Stimulated activated naive CD8-positive, alpha-beta T cell treated with anti-CD3 and anti-CD28 coated beads, Interleukin-15, Interleukin-2, amounts not matched to agents 100 U/mL and 50 U/mL, for 24 hours (primary cell): ENCODE measurements at regions not wholly inside any gene's neighbourhood (a gene's known extent, or its start where the extent isn't known, plus 50 kb on each side); places are given as distances from the start of the nearest gene placed in this dataset.

ENCODE experiments used
- ATAC-seq: fragments of 150-1000 bp; cut with Tn5 transposase; one replicate; pipeline ENCODE4 v1.10.0; 2021
- DNase-seq: peaks from one replicate; pipeline ENCODE4 v3.0.0; 2021

DNA sequence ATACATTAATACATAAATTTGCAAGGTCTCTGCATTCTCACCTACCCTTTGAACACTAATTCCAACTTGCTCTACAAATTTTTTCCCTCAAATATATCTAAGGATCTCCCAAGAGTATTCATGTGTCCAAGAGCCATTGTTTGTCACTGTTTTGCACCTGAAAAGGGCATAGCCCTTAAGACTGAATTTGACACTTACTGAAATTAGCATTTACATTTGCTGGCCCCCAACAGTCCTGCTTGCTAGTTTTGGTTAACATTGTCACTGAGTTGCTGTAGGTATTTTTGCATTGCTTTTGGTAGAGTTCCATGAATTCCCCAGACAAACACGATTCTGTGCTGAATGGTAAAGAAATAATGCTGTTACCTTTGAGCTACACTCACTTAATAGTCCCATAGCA lies 57.3 kb downstream of the KCNA4 start:
- no peak for DNase-seq
- ATAC-seq: no peak

- no peak for ATAC-seq
- DNase-seq: no peak
These were observed 59.4 kb downstream of the KCNA4 start for GRCh38 chr11:29957431-29957830.

DNA sequence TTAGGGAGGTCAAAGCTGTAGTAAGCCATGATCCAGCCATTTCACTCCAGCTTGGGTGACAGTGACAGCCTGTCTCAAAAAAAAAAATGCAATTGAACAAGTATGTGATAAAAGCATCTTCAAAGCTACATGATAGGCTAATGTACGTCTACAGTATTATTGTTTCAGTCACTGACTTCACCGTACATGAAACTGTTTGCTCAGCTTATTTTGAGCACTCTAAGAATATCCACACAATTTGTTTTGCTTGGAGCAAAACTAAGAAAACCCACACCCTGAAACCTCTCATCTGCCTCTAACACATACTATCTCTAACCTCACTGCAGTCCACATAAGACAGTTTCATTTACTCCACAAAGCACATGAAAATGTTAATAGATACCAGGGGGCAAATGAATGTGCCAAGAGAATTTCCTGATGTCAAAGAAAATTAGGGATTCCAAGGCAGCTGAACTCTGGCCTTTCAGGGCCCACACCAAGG lies 60.7 kb downstream of the KCNA4 start:
- DNase-seq (no peak), ATAC-seq (no peak)

DNA sequence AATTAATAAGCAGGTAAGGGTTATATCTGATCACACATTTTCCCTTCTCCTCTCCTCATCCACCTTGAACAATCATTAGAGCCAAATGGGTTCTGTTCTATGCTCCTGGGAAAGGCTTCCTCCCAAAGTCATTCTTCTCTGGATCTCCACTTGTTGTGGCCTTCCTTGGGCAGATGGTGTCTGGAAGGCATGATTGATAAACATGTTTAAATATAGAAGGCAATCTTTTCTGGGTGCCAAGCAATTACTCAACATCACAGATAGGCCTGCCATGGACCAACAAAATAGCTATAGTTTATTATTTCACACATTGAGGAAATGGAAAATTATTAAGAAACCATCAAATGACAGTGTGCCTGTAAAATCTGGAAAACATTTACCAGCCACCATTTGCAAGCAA lies 73.5 kb downstream of the KCNA4 start:
- ATAC-seq (no peak), DNase-seq (no peak)

DNA sequence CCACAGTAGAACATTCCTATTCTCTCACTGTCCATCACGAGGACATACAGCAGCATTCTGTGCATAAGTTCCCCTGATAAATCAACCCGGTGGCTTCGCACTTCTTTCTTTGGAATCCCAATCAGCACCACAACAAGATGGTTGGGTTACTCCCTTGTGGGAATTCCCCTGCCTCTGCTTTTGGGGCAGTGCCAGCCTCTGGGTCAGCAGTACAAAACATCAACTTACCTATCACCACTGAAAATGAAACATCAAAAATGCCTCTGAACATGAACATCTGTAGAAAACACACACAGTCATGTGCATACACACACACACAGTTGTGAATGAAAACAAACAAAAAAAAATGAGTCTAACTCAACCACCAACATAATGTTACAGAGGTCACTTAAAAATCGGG lies 79.3 kb downstream of the KCNA4 start:
- no peak for DNase-seq
- ATAC-seq: no peak

- DNase-seq: no peak
- ATAC-seq: no peak
These were observed 82.7 kb downstream of the KCNA4 start for GRCh38 chr11:29934115-29934638.

DNA sequence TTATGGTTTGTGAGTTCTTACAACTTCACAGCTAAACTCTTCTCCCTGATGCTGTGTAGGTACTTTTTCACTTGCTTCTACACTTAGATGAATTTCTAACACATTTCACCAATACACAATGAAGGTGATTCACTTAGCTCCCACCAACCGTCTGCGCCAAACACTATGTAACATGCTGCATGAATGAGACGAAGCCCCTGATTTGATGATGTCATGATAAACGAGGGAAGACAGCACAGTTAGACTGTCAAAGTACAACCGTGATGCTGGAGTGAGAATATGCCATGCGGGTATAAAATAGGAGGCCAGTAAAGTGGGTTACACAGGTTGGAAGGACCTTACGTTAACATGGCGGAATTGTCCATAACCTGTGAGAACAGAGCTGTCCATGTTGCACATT lies 100.8 kb downstream of the KCNA4 start:
- ATAC-seq (no peak), DNase-seq (no peak)

GRCh38 chr11:29914203-29914930 lies 102.5 kb downstream of the KCNA4 start:
- ATAC-seq (no peak), DNase-seq (no peak)

DNA sequence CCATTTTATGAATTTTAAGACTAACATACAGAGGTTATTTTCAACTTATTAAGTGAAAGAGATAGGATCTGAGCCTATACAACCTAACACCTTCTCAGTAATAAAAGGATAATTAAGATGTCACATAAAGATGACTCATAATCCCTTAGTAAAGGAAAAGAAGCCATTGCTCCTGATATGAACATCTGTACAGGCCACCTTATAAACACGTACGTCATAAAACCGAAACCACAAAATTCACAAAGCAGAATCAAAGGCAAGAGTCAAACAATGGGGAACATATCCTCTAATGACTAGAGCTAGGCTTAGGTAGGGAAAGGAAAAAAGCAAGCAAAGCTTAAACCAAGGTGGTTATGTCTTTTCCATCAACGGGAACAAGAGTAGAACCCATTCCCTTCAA lies 103.5 kb downstream of the KCNA4 start:
- DNase-seq: no peak
- ATAC-seq: no peak

DNA sequence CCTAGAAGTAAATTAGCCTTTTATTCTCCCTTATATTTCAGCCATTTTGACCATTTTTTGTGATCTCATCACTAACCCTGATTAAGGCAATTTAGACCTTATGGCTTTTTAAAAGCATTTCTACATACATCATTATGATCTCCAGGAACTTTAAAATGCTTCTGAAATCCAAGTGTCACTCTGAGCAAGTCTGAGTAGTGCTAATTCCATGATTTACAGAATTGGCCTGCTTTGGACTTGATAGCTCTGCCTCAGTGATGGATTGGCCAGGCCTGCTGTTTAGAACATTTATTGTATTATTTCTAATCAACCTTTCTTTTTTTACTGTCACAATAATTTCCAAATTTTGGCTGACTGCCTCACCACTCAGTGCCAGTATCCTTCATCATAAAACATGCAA lies 116.4 kb downstream of the KCNA4 start:
- no peak for ATAC-seq

DNA sequence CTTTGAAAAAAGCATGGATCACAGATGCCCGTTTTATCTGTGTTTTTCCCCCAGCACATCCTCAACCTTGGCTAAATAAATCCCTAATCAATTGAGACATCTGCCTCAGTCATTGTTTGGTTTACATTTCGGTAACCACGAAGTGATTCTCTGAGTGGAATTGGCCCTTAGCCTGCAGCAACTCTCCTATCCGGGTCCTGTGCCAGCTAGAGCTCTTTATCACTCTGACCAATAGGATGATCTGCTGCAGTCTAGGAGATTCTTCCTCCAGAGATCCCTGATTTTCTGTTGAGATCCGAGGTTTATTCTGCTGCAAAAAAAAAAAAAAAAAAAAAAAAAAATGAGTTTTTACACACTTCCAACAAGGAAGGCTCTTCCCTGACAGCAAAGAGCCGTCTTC lies 137.3 kb downstream of the KCNA4 start:
- DNase-seq (no peak), ATAC-seq (no peak)

More for the DNA sequence above, 116.4 kb downstream of the KCNA4 start:
- DNase-seq: no peak

- no peak for DNase-seq
- ATAC-seq: no peak
These were observed 140.6 kb downstream of the KCNA4 start for GRCh38 chr11:29876192-29876591.

DNA sequence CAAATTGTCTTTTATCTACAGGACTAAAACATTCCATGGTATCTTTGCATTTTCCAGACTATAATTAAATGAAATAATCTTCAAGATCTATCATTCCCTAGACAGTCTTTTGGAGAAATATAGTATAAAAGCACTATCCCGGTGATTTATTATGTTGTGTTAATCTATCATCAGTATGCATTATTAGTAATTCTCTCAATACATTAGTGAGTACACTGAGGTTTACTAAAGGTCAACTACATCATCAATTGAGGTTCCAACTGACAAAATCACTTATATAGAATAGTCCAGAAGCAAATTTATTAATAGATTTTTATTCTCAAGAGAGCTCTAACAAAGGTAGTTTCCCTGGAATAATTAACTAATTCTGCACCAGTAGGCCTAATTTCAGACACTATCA lies 169.6 kb downstream of the KCNA4 start:
- DNase-seq (no peak), ATAC-seq (no peak)

DNA sequence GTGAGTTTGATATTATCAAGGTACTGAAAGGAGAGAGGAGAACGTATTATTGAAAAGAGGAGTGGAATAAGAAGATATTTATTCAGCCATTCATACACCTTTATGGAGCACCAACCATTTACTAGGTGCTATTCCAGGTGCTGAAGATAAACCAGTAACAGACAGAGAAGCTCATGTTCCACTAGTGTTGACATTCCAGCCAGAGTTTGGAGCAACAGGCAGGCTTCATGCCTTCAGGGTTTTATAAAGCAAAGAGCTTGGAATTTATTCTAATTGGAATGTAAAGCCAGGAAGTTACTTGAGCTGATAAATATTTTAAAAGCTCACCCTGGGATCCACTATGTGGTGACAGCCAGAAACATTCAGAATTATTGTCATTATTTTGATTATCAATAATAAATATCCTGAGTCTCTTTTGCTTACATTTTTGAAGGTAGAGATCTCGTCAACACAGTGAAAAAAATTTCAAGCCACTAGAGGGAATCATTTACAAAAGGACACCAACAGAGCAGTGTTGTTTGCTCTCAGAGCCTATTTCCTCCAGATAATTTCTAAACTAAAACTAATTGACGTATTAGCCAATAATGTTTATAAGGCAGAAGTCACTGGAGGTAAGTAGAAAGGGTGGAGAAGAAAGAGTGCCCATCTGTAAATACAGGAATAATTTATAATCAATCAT lies 172.0 kb downstream of the KCNA4 start:
- no peak for ATAC-seq
- no peak for DNase-seq

DNA sequence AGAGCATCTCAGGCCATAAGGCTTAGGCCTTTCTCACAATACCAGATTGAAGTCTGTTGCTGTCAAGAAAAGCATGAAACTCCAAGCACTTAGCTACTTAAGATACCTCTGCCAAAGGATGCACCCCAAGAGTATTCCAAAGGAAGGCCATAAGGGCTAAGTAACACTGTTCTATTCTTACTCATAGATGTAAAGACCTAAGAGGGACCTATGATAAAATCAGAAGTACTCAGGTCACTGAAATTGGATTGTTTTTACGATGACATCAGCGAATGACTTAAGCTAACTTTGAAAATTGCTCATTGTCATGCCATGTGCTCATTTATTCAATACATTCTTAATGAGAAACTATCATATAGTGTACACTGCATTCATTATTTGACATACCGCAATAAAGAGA lies 172.8 kb downstream of the KCNA4 start:
- no peak for ATAC-seq

GRCh38 chr11:29842061-29842460 lies 174.8 kb downstream of the KCNA4 start:
- ATAC-seq: no peak
- no peak for DNase-seq

More for the DNA sequence above, 172.8 kb downstream of the KCNA4 start:
- DNase-seq: no peak

DNA sequence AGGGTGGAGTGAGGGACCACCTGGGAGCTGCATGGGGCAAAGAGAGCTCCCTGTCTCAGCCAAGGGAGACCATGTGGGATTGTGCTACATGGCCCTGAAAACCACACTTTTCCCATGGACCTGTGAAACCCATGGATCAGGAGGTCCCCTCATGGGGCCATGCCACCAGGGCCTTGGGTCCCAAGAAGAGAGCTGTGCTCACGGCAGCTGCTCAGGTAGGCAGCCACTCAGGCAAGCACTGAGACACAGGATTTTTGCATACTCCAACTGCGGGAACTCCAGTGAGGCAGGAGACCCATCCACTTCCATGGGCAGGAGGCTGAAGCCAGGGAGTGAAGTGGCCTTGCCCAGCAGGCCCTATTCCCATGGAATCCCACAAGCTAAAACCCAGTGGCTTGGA lies 190.0 kb downstream of the KCNA4 start:
- no peak for ATAC-seq
- no peak for DNase-seq

DNA sequence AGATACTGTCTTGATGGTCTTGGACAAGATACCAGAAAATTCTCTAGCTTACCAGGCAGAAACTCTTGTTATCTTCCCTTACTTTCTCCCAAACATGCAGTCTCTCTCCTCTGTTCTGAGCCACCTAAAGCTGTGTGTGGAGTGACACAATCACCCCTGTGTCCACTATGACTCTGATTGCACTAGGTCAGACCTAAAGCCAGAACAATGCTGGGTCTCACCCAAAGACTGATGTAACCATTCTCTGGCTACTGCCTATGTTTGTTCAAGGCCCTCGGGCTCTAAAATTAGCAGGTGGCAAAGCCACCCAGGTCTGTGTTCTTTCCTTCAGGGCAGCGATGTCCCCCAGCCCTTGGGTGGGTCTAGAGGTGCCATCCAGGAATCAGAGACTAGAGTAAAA lies 200.5 kb downstream of the KCNA4 start:
- DNase-seq (no peak), ATAC-seq (no peak)

DNA sequence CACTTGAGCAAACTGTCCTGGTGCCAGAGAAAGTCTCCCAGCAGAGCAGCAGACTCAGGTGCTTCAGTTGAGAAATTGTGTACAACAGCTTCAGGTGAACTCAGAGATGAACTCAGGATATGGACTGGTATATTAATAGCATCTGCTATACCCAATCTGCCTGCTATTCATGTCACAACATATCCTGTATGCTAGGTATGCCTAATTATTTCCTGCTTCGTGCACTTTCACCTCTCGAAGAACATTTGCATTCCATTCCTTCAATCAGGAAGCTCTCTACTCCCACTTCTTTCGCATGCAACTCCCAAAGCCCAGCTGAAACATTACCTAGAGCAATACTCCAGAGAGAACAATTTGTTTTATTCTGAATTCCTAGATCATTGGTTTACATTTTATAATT lies 207.7 kb downstream of the KCNA4 start:
- DNase-seq (no peak), ATAC-seq (no peak)

GRCh38 chr11:29802522-29802921 lies 214.3 kb downstream of the KCNA4 start:
- no peak for DNase-seq
- ATAC-seq: no peak

- DNase-seq (no peak), ATAC-seq (no peak)
These were observed 215.3 kb downstream of the KCNA4 start for GRCh38 chr11:29801561-29801960.

DNA sequence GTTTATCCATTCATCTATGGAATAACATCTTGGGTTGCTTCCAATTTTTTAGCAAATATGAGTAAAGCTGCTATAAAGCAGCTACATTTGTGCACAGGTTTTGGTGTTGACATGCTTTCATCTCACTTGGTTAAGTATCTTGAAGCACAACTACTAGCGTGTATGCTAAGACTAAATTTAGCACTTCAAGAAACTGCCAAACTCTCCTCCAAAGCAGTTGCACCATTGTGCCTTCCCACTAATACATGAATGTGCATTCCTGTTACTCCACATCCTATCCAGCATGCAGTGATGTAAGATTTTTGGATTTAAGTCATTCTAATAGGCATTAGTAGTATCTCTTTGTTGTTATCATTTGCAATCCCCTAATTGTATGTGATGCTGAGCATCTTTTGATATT lies 230.7 kb downstream of the KCNA4 start:
- DNase-seq: no peak
- no peak for ATAC-seq

- ATAC-seq (no peak), DNase-seq (no peak)
These were observed 233.3 kb downstream of the KCNA4 start for GRCh38 chr11:29783506-29783905.

GRCh38 chr11:29782447-29782846 lies 234.4 kb downstream of the KCNA4 start:
- DNase-seq: no peak
- no peak for ATAC-seq
